Osteocyte (in vitro differentiated cells): ENCODE measurements at regions not wholly inside any gene's neighbourhood (a gene's known extent, or its start where the extent isn't known, plus 50 kb on each side); places are given as distances from the start of the nearest gene placed in this dataset.

ENCODE experiments used
- DNase-seq: peaks from one replicate; pipeline ENCODE4 v3.0.0; 2021; ENCODE audit warnings: mixed read lengths; ENCODE audit not compliant: unreplicated experiment; ENCODE audit errors: extremely low spot score
- H3K27ac Mint-ChIP-seq: one replicate; pipeline ENCODE4 v1.8.0; 2021; ENCODE audit warnings: mild to moderate bottlenecking, mixed read lengths; ENCODE audit not compliant: unreplicated experiment
- H3K27me3 Mint-ChIP-seq: one replicate; pipeline ENCODE4 v1.8.0; 2021; ENCODE audit warnings: mixed read lengths; ENCODE audit not compliant: unreplicated experiment
- H3K36me3 Mint-ChIP-seq: one replicate; pipeline ENCODE4 v1.8.0; 2021; ENCODE audit warnings: mixed read lengths; ENCODE audit not compliant: unreplicated experiment
- H3K4me1 Mint-ChIP-seq: one replicate; pipeline ENCODE4 v1.8.0; 2021; ENCODE audit warnings: mixed read lengths; ENCODE audit not compliant: unreplicated experiment
- H3K4me3 Mint-ChIP-seq: one replicate; pipeline ENCODE4 v1.8.0; 2021; ENCODE audit warnings: mild to moderate bottlenecking, moderate library complexity, mixed read lengths; ENCODE audit not compliant: unreplicated experiment
- H3K9me3 Mint-ChIP-seq: one replicate; pipeline ENCODE4 v1.8.0; 2021; ENCODE audit warnings: mixed read lengths; ENCODE audit not compliant: unreplicated experiment
- CTCF ChIP-seq: fragments of 200-600 bp; sonication (generic); IDR thresholded peaks from 2 replicates; pipeline ENCODE4 v1.5.0; 2021; ENCODE audit warnings: antibody characterized with exemption, mild to moderate bottlenecking, moderate library complexity

- H3K9me3 Mint-ChIP-seq: peaks cover 5% of the 10 kb centered on the region
- H3K4me1 Mint-ChIP-seq: no peaks in the 10 kb centered on the region
- no peak for DNase-seq
- no peak overlapping the region for H3K4me3 Mint-ChIP-seq
- H3K27ac Mint-ChIP-seq: no peak overlapping the region
- TF ChIP-seq CTCF: no peak
- no peaks in the 10 kb centered on the region for H3K36me3 Mint-ChIP-seq
- H3K27me3 Mint-ChIP-seq: no peaks in the 10 kb centered on the region
Measured at GRCh38 chr3:82509951-82510603, 748.6 kb upstream of the GBE1 start.

- no peaks in the 10 kb centered on the region for H3K27me3 Mint-ChIP-seq
- H3K36me3 Mint-ChIP-seq: no peaks in the 10 kb centered on the region
- H3K9me3 Mint-ChIP-seq: peaks cover 5% of the 10 kb centered on the region
- H3K4me3 Mint-ChIP-seq: no peak overlapping the region
- no peaks in the 10 kb centered on the region for H3K4me1 Mint-ChIP-seq
- DNase-seq: no peak
- TF ChIP-seq CTCF: no peak
- H3K27ac Mint-ChIP-seq: no peak overlapping the region
Measured at GRCh38 chr3:82509106-82509842, 747.8 kb upstream of the GBE1 start.

DNA sequence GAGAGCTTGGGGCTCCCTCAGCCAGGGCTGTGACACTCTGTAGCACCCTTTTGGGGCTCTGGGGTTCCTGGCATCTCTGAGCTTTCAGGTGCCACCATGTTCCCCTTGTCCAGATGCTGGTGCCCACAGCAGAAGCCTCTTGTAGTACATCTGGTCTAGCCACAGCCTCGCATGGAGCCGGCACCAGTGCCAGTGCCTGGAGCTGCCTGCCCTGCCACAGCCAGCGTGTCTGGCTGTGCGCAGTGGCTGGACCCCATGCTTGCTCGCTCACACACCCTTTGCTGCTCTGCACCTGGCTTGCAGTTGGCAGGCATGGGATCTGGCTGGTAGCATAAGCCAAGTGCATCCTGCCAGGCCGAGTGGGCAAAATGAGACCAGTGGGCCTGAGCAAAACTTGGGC lies 744.8 kb upstream of the GBE1 start:
- no peaks in the 10 kb centered on the region for H3K36me3 Mint-ChIP-seq
- H3K4me3 Mint-ChIP-seq: no peak overlapping the region
- no peak for TF ChIP-seq CTCF
- peaks cover 5% of the 10 kb centered on the region for H3K9me3 Mint-ChIP-seq
- no peak overlapping the region for H3K27ac Mint-ChIP-seq
- DNase-seq: no peak
- H3K27me3 Mint-ChIP-seq: peaks cover 12% of the 10 kb centered on the region
- no peaks in the 10 kb centered on the region for H3K4me1 Mint-ChIP-seq

DNA sequence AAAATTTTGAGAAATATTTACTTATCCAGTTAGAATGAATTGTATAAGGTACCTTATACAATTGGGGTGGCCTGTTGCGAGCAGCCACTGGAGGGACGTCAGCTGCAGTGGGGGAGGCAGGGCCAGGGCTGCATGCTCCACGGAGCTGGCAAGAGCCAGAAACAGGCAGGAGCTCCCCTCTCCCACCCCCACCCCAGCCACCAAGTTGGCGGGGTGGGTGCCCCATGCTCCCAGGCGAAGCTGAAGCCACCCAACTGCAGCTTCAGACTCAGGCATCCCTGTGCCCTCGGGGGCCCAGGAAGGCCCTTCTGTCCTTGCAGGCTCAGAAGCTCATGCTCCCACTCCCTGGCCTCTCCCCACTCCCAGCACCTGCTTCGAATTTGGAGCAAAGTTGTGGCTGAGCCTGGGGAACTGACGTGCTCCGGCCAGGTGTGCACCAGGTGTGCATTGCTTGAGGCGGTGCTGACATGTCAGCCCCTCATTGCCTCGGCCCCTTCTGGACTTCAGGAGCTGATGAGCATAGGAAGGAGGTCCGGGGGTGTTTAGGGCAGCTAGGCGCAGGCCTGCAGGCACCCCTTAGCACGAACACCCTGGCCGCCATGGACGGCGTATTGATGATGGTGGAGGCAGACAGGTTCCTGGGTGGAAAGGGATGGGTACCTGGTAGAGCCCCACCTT lies 743.8 kb upstream of the GBE1 start:
- TF ChIP-seq CTCF: no peak
- H3K9me3 Mint-ChIP-seq: peaks cover 5% of the 10 kb centered on the region
- H3K4me3 Mint-ChIP-seq: no peak overlapping the region
- H3K36me3 Mint-ChIP-seq: no peaks in the 10 kb centered on the region
- no peak overlapping the region for H3K27ac Mint-ChIP-seq
- no peaks in the 10 kb centered on the region for H3K4me1 Mint-ChIP-seq
- DNase-seq: peak; percentile 82
- peaks cover 18% of the 10 kb centered on the region for H3K27me3 Mint-ChIP-seq

GRCh38 chr3:82498186-82498585 lies 736.7 kb upstream of the GBE1 start:
- DNase-seq: no peak
- Mint-ChIP-seq H3K27me3 (peaks cover 22% of the 10 kb centered on the region), H3K36me3 (no peaks in the 10 kb centered on the region), H3K4me1 (no peaks in the 10 kb centered on the region), H3K9me3 (no peaks in the 10 kb centered on the region), H3K4me3 (no peak overlapping the region), H3K27ac (no peak overlapping the region)
- no peak for TF ChIP-seq CTCF
